NCI-H128 (cell line): ENCODE measurements at regions not wholly inside any gene's neighbourhood (a gene's known extent, or its start where the extent isn't known, plus 50 kb on each side); places are given as distances from the start of the nearest gene placed in this dataset.
"Not testable (repeated sequence)": the region's sequence is repeated elsewhere in the genome, so short reads cannot be mapped to it uniquely, and the experiment has no call there.

ENCODE experiments used
- DNase-seq: peaks from one replicate; lab custom pipeline; 2025; ENCODE audit not compliant: unreplicated experiment; lab: John Stamatoyannopoulos, UW

- no peak for DNase-seq
These were observed 89.8 kb upstream of the C1GALT1C1 start for GRCh38 chrX:120719622-120720021.

- DNase-seq, result no peak
These were observed 89.1 kb upstream of the C1GALT1C1 start for GRCh38 chrX:120718969-120719368.

DNA sequence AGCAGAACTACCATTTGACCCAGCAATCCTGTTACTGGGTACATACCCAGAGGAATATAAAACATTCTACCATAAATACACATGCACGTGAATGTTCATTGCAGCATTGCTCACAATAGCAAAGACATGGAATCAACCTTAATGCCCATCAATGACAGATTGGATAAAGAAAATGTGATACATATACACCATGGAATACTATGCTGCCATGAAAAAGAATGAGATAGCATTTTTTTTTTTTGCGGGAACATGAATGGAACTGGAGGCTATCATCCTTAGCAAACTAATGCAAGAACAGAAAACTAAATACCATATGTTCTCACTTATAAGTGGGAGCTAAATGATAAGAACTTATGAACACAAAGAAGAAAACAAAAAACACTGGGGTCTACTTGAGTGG is 72.5 kb upstream of the C1GALT1C1 start:
- not testable (repeated sequence) for DNase-seq

DNA sequence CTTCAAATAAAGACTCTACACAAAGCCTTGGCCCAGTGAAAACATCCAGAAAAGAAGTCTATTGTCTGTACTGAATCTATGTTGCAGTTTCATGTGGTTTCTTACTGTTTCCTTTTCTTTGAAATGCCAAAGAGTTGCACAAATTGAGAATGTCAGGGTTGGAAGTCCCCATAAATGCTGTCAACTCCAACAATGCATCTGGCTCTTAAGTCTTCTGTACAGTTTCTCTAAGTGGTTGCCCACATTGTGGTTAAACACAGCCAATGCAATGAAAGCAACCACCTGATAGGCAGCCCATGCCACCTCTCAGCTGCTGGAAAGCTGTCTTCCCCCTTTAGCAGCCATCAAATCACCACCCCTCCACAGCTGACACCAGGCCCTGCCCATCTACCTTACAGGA is 67.2 kb upstream of the C1GALT1C1 start:
- DNase-seq, result no peak

DNA sequence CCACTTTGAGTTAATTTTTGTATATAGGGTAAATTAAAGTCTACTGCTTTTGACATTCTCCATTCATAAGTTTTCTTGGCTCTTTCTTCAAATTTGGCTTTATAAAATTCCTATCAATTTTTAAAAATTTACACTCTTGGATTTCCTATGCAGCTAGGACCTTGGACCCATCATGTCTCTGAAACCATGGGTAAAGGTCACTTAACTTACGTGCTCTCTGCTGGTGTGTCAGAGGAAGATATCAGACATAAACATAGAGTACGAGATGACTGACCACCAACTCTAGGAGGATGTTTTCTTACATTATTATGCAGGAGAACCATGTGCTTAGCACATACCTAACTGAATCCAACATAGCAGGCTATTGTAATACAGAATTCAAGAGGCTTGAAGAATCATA is 62.5 kb upstream of the C1GALT1C1 start:
- no peak for DNase-seq

- no peak for DNase-seq
These were observed 61.1 kb upstream of the C1GALT1C1 start for GRCh38 chrX:120690941-120691340.

DNA sequence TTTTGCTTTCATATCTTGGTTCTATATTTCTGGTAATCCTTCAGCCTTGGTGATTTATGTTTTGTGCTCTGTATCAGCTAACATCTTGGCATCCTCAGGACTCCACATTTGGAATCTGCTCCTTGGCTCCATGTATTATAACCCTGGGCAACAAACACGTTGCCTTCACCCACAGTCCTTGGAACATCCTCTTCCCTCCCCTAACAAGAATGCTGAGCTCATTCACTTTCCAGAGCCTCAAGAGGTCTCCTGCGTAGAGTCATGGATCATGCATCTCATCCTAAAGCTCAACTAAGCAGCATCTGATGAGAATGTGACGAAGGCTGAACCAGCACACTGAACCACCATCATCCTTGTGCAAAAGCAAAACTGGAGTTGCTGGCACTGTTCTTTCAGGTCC is 60.5 kb upstream of the C1GALT1C1 start:
- DNase-seq, result no peak

- DNase-seq, result no peak
These were observed 50.2 kb upstream of the C1GALT1C1 start for GRCh38 chrX:120680090-120680489.
